HG03521 (cell line): ENCODE measurements at regions not wholly inside any gene's neighbourhood (a gene's known extent, or its start where the extent isn't known, plus 50 kb on each side); places are given as distances from the start of the nearest gene placed in this dataset.
A peak's percentile ranks its signal among the peaks of the same experiment; 100 is the strongest.
"Not testable (repeated sequence)": the region's sequence is repeated elsewhere in the genome, so short reads cannot be mapped to it uniquely, and the experiment has no call there.

Source experiments
- ATAC-seq: cut with Tn5 transposase; IDR thresholded peaks from one replicate; pipeline ENCODE4 v1.9.1; 2021; ENCODE audit warnings: mild to moderate bottlenecking, moderate library complexity; ENCODE audit not compliant: unreplicated experiment

GRCh38 chr3:20310629-20311028 lies 124.6 kb upstream of the SGO1 start:
- no peak for ATAC-seq

- ATAC-seq: no peak
Measured at GRCh38 chr3:20307383-20307782, 121.4 kb upstream of the SGO1 start.

GRCh38 chr3:20305647-20306046 lies 119.6 kb upstream of the SGO1 start:
- ATAC-seq: no peak

GRCh38 chr3:20302766-20303165 lies 116.8 kb upstream of the SGO1 start:
- no peak for ATAC-seq

DNA sequence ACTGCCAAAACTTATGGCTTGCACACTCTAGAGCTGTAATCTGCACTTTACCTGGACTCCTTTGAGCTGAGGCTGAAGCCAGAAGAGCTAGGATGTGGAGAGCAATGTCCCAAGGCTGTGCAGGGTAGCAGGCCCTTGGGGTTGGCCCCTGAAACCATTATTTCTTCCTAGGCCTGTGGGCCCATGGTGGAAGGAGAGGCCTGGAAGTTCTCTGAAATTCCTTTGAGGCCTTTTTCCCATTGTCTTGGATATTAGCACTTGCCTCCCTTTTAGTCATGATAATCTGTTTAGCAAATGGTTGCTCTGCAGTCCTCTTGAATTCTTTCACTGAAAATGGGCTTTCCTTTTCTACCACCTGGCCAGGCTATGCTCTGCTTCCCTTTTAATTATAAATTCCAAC lies 102.0 kb upstream of the SGO1 start:
- ATAC-seq: no peak

DNA sequence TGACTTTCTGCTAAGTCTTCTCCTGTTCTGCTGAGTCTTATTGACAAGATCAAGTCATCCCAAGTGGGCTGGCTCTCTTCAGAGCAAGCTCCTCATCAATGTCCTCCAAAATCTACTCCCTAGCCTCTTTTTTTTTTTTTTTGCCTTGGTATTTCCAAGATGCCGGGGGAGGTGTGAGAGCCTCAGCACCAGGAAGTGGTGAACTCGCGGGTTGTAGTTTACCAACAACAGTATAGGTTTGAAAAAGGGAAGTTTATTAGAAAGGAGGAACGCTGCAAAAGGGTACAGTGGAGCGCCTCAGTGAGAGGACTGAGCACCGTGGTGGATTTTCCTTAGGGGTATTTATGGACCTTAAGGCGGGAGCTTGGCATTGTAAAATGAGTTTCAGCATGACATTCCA lies 94.3 kb upstream of the SGO1 start:
- no peak for ATAC-seq

DNA sequence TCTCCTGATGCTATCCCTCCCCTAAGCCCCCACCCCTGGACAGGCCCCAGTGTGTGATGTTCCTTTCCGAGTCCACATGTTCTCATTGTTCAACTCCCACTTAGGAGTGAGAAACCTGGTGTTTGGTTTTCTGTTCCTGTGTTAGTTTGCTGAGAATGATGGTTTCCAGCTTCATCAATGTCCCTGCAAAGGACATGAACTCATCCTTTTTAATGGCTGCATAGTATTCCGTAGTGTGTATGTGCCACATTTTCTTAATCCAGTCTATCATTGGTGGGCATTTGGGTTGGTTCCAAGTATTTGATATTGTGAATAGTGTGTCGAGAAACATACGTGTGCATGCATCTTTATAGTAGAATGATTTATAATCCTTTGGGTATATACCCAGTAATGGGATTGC lies 80.0 kb upstream of the SGO1 start:
- ATAC-seq: not testable (repeated sequence)

- ATAC-seq: no peak
Measured at GRCh38 chr3:20264900-20265567, 79.0 kb upstream of the SGO1 start.

DNA sequence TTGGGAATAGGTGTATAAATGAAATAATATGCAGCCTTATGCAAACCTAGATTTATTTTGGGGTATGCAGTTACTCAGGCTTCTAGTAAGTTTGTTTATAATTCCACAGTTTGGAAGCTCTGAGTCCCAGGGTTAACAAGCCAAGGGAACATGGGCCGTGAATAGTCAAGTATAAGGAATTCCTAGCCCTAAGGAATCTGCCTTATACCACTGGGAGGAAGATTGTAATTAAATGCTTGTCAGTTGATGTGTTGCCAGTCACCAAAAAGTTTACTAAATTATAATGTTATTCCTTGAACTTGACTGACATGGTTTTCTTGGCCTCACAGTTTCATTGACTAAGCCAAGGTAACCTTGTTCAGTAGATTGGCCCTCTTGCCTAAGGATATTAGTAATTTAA lies 72.4 kb upstream of the SGO1 start:
- no peak for ATAC-seq

GRCh38 chr3:20256144-20256543 lies 70.1 kb upstream of the SGO1 start:
- ATAC-seq: no peak

GRCh38 chr3:20254268-20255117 lies 68.5 kb upstream of the SGO1 start:
- no peak for ATAC-seq

DNA sequence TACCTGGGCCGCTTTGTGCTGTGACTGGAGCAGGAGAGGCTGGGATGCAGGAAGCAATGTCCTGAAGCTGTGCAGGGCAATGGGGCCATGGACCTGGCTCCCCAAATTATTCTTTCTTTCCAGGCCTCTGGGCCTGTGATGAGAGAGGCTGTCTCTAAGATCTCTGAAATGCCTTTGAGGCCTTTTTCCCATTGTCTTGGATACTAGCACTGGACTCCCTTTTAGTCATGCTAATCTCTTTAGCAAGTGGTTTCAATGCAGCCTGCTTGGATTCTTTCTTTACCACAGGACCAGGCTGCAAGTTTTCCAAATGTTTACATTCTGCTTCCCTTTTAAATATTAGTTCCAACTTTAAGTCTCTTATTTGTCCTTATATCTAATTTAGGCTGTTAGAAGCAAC lies 64.8 kb upstream of the SGO1 start:
- no peak for ATAC-seq

DNA sequence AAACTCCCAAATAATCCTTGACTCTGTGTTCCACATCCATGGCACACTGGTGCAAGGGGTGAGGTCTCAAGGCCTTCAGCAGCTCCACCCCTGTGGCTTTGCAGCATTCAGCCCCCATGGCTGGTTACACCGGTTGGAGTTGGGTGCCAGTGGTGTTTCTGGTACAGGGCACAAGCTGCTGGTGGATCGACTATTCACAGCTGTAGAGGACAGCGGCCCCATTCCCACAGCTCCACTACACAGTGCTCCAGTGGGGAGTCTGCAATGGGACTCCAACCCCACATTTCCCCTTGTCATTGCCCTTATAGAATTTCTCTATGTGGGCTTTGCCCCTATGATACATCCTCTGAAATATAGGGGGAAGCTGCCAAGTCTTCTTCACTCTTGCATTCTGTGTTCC lies 64.3 kb upstream of the SGO1 start:
- no peak for ATAC-seq

DNA sequence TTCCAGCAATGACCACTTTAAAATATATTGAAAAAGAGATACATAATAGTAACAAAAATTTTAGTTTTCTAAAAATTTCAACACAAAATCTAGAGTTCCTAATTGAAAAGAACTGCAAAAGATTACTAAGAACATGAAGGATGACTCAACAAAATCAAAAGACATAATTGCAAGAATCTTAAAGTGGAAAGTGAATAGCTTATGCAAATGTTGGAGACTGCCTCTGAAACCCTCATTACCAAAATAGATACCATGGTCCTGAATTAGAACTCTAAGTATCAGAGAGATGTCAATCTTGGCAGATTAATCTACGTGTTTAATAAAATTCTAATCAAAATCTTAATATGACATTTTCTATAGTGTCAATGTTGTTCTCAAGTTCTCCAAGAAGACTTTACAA lies 60.7 kb upstream of the SGO1 start:
- ATAC-seq: peak; percentile 64

- no peak for ATAC-seq
Measured at GRCh38 chr3:20245781-20246180, 59.8 kb upstream of the SGO1 start.

- no peak for ATAC-seq
Measured at GRCh38 chr3:20240154-20240883, 54.3 kb upstream of the SGO1 start.

GRCh38 chr3:20238199-20238598 lies 52.2 kb upstream of the SGO1 start:
- not testable (repeated sequence) for ATAC-seq

GRCh38 chr3:20236603-20237002 lies 50.6 kb upstream of the SGO1 start:
- no peak for ATAC-seq
